Suprapubic skin (tissue), 4 donors: ENCODE measurements at regions not wholly inside any gene's neighbourhood (a gene's known extent, or its start where the extent isn't known, plus 50 kb on each side); places are given as distances from the start of the nearest gene placed in this dataset.

Source experiments
- DNase-seq, 2 donors: peaks; one replicate each; pipeline ENCODE4 v3.0.0-alpha.2; 2019; ENCODE audit warnings: low spot score in 2 of 2
- H3K27ac ChIP-seq: fragments of 200-600 bp; sonication (generic); one replicate; pipeline ENCODE4 v1.5.1; 2019
- H3K27me3 ChIP-seq: fragments of 200-600 bp; sonication (generic); one replicate; pipeline ENCODE4 v1.5.1; 2019
- H3K36me3 ChIP-seq: fragments of 200-600 bp; sonication (generic); one replicate; pipeline ENCODE4 v1.5.1; 2019
- H3K4me1 ChIP-seq: fragments of 200-600 bp; sonication (generic); one replicate; pipeline ENCODE4 v1.5.1; 2019
- H3K4me3 ChIP-seq: fragments of 200-600 bp; sonication (generic); one replicate; pipeline ENCODE4 v1.5.1; 2019; ENCODE audit warnings: mild to moderate bottlenecking
- H3K9me3 ChIP-seq: fragments of 200-600 bp; sonication (generic); one replicate; pipeline ENCODE4 v1.5.1; 2019
- CTCF ChIP-seq, 2 donors: fragments of 200-600 bp in 1 of 2; fragments of 450-650 bp in 1 of 2; sonication (generic) in 1 of 2; IDR thresholded peaks; one replicate each; pipeline ENCODE4 v1.5.1; 2016 to 2019; ENCODE audit warnings: antibody characterized with exemption in 2 of 2, mild to moderate bottlenecking in 1 of 2, moderate library complexity in 1 of 2
- EP300 ChIP-seq: sonication (generic); formaldehyde crosslinking; IDR thresholded peaks from one replicate; pipeline ENCODE4 v1.6.1; 2017; ENCODE audit warnings: antibody characterized with exemption
- POLR2A ChIP-seq, 2 donors: fragments of 450-650 bp; IDR thresholded peaks; one replicate each; pipeline ENCODE4 v1.6.1; 2017; ENCODE audit warnings: antibody characterized with exemption in 2 of 2, mild to moderate bottlenecking in 2 of 2, moderate library complexity in 2 of 2
- POLR2AphosphoS5 ChIP-seq, 3 donors: sonication (generic); formaldehyde crosslinking; IDR thresholded peaks; one replicate each; pipeline ENCODE4 v1.6.1; 2017; ENCODE audit warnings: antibody characterized with exemption in 3 of 3
- WGBS: methylation state at CpG from one replicate; pipeline ENCODE4 v1.1.5; 2018; 5-methylcytosine and 5-hydroxymethylcytosine counted together

- Histone ChIP-seq H3K27ac (no peak overlapping the region), H3K36me3 (no peaks in the 10 kb centered on the region), H3K4me1 (peaks cover 21% of the 10 kb centered on the region), H3K9me3 (no peaks in the 10 kb centered on the region), H3K4me3 (no peak overlapping the region), H3K27me3 (peaks cover 30% of the 10 kb centered on the region)
- no peak for DNase-seq
- no peak for TF ChIP-seq CTCF (IDR thresholded peaks at IDR 0.05)
- TF ChIP-seq POLR2AphosphoS5 (IDR thresholded peaks at IDR 0.05), result no peak
- no peak for TF ChIP-seq EP300
- no peak for TF ChIP-seq POLR2A (IDR thresholded peaks at IDR 0.05)
- 83% methylated on average over 14 of the region's 22 CpGs for WGBS
Observed at GRCh38 chr1:5650283-5651026, 341.8 kb downstream of the NPHP4 start.

- no peaks in the 10 kb centered on the region for H3K36me3 ChIP-seq
- no peaks in the 10 kb centered on the region for H3K9me3 ChIP-seq
- H3K4me3 ChIP-seq, result no peak overlapping the region
- H3K27me3 ChIP-seq, result peaks cover 30% of the 10 kb centered on the region
- DNase-seq, result no peak
- H3K4me1 ChIP-seq, result peaks cover 21% of the 10 kb centered on the region
- WGBS, result 96% methylated on average over 4 of the region's 5 CpGs
- TF ChIP-seq POLR2AphosphoS5 (IDR thresholded peaks at IDR 0.05) (no peak), EP300 (no peak), CTCF (IDR thresholded peaks at IDR 0.05) (no peak), POLR2A (IDR thresholded peaks at IDR 0.05) (no peak)
- H3K27ac ChIP-seq, result no peak overlapping the region
Observed at GRCh38 chr1:5649795-5650194, 342.4 kb downstream of the NPHP4 start.

DNA sequence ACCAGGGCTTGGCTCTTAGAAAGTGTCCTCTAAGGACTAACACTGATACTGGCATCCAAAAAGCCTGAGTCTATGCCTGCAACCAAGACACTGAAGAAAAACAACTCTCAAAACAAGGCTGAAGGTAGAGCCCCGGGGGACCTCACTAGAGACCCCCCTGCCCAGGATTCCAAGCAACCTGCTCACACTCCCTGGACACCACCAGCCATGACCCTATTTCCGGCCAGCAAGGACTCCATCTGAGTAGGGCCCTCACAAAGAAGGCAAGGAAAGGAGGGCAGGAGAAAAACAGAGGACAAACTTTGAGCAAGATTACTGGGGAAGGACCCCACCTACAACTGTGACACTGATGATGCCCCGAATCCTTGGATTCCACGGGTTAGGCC lies 343.1 kb downstream of the NPHP4 start:
- H3K4me1 ChIP-seq, result peaks cover 21% of the 10 kb centered on the region
- H3K36me3 ChIP-seq, result no peaks in the 10 kb centered on the region
- 100% methylated on average over 4 of the region's 4 CpGs for WGBS
- no peak for TF ChIP-seq CTCF (IDR thresholded peaks at IDR 0.05)
- no peak for TF ChIP-seq EP300
- no peak for TF ChIP-seq POLR2A (IDR thresholded peaks at IDR 0.05)
- TF ChIP-seq POLR2AphosphoS5 (IDR thresholded peaks at IDR 0.05), result no peak
- no peak overlapping the region for H3K27ac ChIP-seq
- H3K27me3 ChIP-seq, result peaks cover 30% of the 10 kb centered on the region
- H3K4me3 ChIP-seq, result no peak overlapping the region
- peak in 1 of 2 donors; percentile 53 for DNase-seq
- no peaks in the 10 kb centered on the region for H3K9me3 ChIP-seq

GRCh38 chr1:5648410-5649165 lies 343.6 kb downstream of the NPHP4 start:
- DNase-seq, result peak in 1 of 2 donors; percentile 12
- Histone ChIP-seq H3K4me1 (peaks cover 21% of the 10 kb centered on the region), H3K4me3 (no peak overlapping the region), H3K27me3 (peaks cover 30% of the 10 kb centered on the region), H3K36me3 (no peaks in the 10 kb centered on the region), H3K9me3 (no peaks in the 10 kb centered on the region), H3K27ac (no peak overlapping the region)
- TF ChIP-seq POLR2A (IDR thresholded peaks at IDR 0.05), result no peak
- TF ChIP-seq CTCF (IDR thresholded peaks at IDR 0.05), result no peak
- no peak for TF ChIP-seq POLR2AphosphoS5 (IDR thresholded peaks at IDR 0.05)
- no peak for TF ChIP-seq EP300
- 90% methylated on average over 9 of the region's 10 CpGs for WGBS

- Histone ChIP-seq H3K36me3 (no peaks in the 10 kb centered on the region), H3K9me3 (no peaks in the 10 kb centered on the region), H3K27me3 (peaks cover 30% of the 10 kb centered on the region), H3K4me1 (peaks cover 12% of the 10 kb centered on the region), H3K4me3 (no peak overlapping the region), H3K27ac (no peak overlapping the region)
- no peak for DNase-seq
- WGBS, result 0% methylated on average over 1 of the region's 7 CpGs
- TF ChIP-seq POLR2A (IDR thresholded peaks at IDR 0.05) (no peak), CTCF (IDR thresholded peaks at IDR 0.05) (no peak), EP300 (no peak), POLR2AphosphoS5 (IDR thresholded peaks at IDR 0.05) (no peak)
Observed at GRCh38 chr1:5647234-5647633, 345.0 kb downstream of the NPHP4 start.
